Middle frontal gyrus (tissue), 1 donor: ENCODE measurements at regions not wholly inside any gene's neighbourhood (a gene's known extent, or its start where the extent isn't known, plus 50 kb on each side); places are given as distances from the start of the nearest gene placed in this dataset.

Source experiments
- DNase-seq: peaks from one replicate; pipeline ENCODE4 v3.0.0-alpha.2; 2015; ENCODE audit warnings: low spot score; ENCODE audit errors: extremely low spot score

GRCh38 chrX:14173873-14174272, 144.2 kb upstream of the GEMIN8 start:
- DNase-seq, result no peak

DNA sequence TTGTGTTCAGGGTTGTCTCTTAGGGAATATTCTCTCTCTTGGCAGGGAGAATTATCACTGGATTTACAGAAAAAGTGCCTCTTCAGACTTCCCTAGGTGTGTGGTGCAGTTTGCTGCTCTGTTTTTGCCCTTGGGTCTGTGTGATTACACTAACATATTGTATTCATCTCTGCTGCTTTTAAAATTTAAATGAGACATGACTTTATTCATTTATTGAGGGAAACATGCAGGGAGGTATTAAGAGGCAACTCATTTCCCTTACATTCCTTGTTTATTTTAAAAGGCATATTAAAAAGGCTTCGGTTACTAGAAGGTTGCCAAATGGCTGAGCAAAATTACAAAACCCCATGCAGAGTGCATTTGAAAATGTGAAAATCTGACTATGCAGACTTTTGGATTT, 135.1 kb upstream of the GEMIN8 start:
- DNase-seq, result no peak

DNA sequence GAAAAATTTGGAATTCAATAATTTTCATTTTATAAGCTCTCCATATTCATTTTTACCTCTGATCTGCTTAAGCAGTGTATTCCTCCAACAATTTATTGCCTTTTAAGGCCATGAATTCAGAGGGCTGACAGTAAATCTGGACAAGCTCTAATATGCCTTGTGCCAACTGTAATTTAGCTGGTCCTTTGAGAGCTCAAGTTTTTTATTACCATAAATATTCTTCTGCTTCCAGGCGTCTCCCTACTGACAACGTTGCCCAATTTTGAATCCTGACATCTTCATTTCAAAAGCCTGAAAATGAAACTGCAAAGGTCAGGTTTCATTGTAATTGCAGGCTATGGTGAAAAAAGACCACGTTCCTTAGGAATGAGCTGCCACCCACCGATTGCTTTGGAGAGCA, 95.8 kb upstream of the GEMIN8 start:
- no peak for DNase-seq

- no peak for DNase-seq
Measured at GRCh38 chrX:14124562-14124961, 94.9 kb upstream of the GEMIN8 start.

DNA sequence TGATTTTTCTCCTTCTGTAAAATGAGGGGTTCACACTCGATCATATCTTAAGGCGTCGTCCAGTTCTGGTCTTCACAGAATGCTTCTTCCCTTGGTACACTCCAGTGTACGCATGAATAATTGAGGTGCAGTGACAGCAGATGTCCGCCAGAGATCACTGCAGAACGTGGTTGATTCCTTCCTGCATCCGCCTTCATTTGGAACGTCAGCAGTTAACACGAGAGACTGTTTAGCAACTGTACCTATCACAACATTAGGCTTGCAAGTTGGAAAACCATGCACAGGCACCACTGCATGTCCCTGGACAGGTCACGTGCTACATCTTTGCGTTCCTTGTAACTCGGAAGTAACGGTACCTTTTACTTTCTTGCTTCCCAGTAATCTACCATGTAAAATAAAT, 66.0 kb upstream of the GEMIN8 start:
- no peak for DNase-seq

DNA sequence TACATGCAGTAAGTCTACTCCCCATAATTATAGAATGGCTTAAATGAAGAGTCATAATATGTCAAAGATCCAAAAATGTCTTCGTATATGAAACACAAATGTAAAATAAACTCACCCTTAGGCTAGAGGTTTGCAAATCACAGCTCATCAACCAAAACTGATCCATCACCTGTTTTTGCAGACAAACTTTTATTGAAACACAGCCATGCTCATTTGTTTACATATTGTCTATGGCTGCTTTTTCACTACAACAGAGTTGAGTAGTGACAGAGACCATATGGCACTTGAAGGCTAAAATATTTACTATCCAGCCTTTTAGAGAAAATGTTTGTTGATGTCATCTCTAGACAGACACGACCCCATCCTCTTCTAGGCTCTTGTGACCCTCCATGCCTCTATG, 64.5 kb upstream of the GEMIN8 start:
- DNase-seq, result no peak

- DNase-seq, result no peak
Measured at GRCh38 chrX:14084466-14084865, 54.8 kb upstream of the GEMIN8 start.

GRCh38 chrX:14083783-14084182, 54.1 kb upstream of the GEMIN8 start:
- no peak for DNase-seq

- DNase-seq, result no peak
Measured at GRCh38 chrX:14079891-14080430, 50.3 kb upstream of the GEMIN8 start.
